ENCODE measurements at regions not wholly inside any gene's neighbourhood (a gene's known extent, or its start where the extent isn't known, plus 50 kb on each side); places are given as distances from the start of the nearest gene placed in this dataset.

DNA sequence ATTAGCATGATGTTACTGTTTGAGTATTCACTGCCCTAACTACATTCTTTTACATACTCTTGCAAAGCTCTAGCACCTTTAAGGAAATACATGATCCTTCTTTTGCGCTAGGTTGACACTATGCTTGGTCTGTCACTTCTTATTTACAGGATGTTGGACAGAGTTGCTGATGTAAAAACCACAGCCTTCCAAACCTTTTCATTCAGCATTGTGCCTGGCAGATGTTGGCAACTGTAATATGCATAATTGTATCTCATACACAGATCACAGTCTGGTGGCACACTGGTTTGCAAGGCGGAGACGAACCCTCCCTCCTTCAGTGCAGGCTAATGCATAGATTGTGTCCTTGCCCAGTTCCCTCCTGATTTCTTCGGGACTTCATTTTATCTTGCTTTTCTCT is 224.1 kb downstream of the SNX19 start:
- Histone ChIP-seq H3K4me3 (no peak overlapping the region), H3K27me3 (no peaks in the 10 kb centered on the region), H3K9me3 (no peaks in the 10 kb centered on the region), H3K9ac (ENCODE audit: low read depth in 2 of 2, low read length in 2 of 2) (no peak overlapping the region), H3K27ac (no peak overlapping the region), H3K4me1 (no peaks in the 10 kb centered on the region), H3K36me3 (no peaks in the 10 kb centered on the region)
- intact Hi-C loops (cut with DNase I): no loop called here
- no peak for DNase-seq
- no peak for TF ChIP-seq CTCF (IDR thresholded peaks at IDR 0.05)

GRCh38 chr11:130693543-130693942 is 222.7 kb downstream of the SNX19 start:
- no peaks in the 10 kb centered on the region for H3K27me3 ChIP-seq
- no peak overlapping the region for H3K9ac ChIP-seq (ENCODE audit: low read depth in 2 of 2, low read length in 2 of 2)
- H3K27ac ChIP-seq: no peak overlapping the region
- no peak overlapping the region for H3K4me3 ChIP-seq
- no peak for DNase-seq
- intact Hi-C loops (cut with DNase I): no loop called here
- no peaks in the 10 kb centered on the region for H3K4me1 ChIP-seq
- TF ChIP-seq CTCF (IDR thresholded peaks at IDR 0.05): no peak
- H3K9me3 ChIP-seq: no peaks in the 10 kb centered on the region
- no peaks in the 10 kb centered on the region for H3K36me3 ChIP-seq

- no peak for DNase-seq
- Histone ChIP-seq H3K4me1 (no peaks in the 10 kb centered on the region), H3K4me3 (no peak overlapping the region), H3K27ac (no peak overlapping the region), H3K27me3 (no peaks in the 10 kb centered on the region), H3K9me3 (no peaks in the 10 kb centered on the region), H3K9ac (ENCODE audit: low read depth in 2 of 2, low read length in 2 of 2) (no peak overlapping the region), H3K36me3 (no peaks in the 10 kb centered on the region)
- intact Hi-C loops (cut with DNase I): no loop called here
- TF ChIP-seq CTCF (IDR thresholded peaks at IDR 0.05): no peak
These were observed 221.7 kb downstream of the SNX19 start for GRCh38 chr11:130694488-130695045.

DNA sequence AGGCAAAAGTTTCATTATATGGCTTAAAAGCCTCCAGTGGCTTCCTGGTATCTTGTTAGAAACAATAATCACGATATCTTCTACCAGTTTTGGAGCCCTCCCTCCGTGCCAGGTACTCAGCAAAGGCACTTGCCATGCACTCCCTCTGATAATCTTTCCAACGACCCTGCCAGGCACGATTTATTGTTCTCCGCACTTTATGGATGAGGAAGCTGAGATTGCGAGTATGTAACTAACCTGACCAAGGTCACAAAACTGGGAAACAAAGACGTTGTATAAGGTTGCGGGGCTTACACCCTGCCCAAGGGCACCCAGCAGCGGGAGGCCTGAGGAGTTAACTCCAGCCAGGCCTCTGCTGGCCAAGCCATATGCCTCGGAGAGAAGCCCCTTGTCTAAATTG is 218.1 kb downstream of the SNX19 start:
- Histone ChIP-seq H3K9ac (ENCODE audit: low read depth in 2 of 2, low read length in 2 of 2) (no peak overlapping the region), H3K27ac (no peak overlapping the region), H3K27me3 (no peaks in the 10 kb centered on the region), H3K9me3 (no peaks in the 10 kb centered on the region), H3K36me3 (no peaks in the 10 kb centered on the region), H3K4me3 (no peak overlapping the region), H3K4me1 (no peaks in the 10 kb centered on the region)
- no peak for TF ChIP-seq CTCF (IDR thresholded peaks at IDR 0.05)
- DNase-seq: no peak
- intact Hi-C loops (cut with DNase I): no loop called here

- intact Hi-C loops (cut with DNase I): no loop called here
- TF ChIP-seq CTCF (IDR thresholded peaks at IDR 0.05): no peak
- Histone ChIP-seq H3K4me1 (no peaks in the 10 kb centered on the region), H3K9ac (ENCODE audit: low read depth in 2 of 2, low read length in 2 of 2) (no peak overlapping the region), H3K36me3 (no peaks in the 10 kb centered on the region), H3K4me3 (no peak overlapping the region), H3K9me3 (no peaks in the 10 kb centered on the region), H3K27me3 (no peaks in the 10 kb centered on the region), H3K27ac (no peak overlapping the region)
- DNase-seq: no peak
These were observed 216.7 kb downstream of the SNX19 start for GRCh38 chr11:130699561-130699960.
